NCI-H2081 (cell line): ENCODE measurements at regions not wholly inside any gene's neighbourhood (a gene's known extent, or its start where the extent isn't known, plus 50 kb on each side); places are given as distances from the start of the nearest gene placed in this dataset.
"Not testable (repeated sequence)": the region's sequence is repeated elsewhere in the genome, so short reads cannot be mapped to it uniquely, and the experiment has no call there.

ENCODE experiments used
- DNase-seq, 2 experiments: peaks; one replicate each; lab custom pipeline; 2025; lab: John Stamatoyannopoulos, UW

DNA sequence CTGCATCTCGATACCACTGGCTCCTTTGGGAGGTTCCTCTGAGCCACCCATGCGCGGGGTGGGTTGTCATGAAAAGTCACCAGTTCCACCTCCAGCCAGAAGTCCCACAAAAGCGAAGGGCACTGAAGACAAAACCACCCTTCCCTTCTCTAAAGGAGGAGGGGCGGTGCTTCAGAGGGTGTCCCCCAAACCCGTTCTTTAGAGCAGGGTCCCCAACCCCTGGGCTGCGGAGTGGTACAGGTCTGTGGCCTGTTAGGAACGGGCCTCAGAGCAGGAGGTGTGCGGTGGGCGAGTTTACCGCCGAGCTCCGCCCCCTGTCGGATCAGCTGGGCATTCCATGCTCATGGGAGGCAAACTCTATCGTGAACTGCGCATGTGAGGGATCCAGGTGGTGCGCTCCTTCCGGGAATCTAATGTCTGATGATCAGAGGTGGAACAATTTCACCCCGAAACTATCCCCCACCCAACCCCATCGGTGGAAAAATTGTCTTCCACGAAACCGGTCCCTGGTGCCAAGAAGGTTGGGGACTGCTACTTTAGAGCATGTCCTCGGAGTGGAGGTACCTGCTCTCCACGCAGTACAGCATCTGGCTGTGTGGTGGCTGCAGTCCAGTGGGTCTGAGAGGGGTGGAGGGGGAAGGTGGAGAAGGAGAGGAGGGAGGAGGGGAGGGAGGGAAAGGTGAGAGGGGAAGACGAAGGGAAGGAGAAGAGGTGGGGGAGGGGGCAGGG lies 72.9 kb upstream of the SEPTIN5 start:
- peak in 1 of 2 experiments; percentile 18 for DNase-seq

DNA sequence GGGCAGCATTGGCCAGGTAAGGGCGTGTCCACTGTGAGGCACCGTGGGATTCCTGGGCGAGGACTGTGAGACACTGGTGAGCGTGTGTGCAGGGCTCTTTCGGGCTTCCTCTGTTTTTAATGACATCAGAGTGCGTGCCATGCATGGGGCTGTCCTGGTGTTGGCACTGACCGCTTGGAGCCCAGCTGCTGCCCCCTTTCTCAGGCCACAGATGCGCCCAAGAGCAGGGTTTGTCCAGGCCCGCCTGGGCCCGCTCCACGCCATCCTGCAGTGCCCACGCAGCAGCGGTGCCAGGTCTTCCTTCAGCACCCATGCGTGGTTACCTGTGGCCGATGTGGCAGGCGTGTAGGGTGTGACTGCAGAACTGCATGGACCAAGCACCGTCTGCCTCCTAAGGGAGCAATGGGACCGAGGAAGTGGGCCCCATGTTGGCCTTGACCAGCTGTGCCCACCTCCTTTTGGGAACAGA lies 72.3 kb upstream of the SEPTIN5 start:
- no peak for DNase-seq

GRCh38 chr22:19643448-19644313 lies 70.6 kb upstream of the SEPTIN5 start:
- no peak for DNase-seq

DNA sequence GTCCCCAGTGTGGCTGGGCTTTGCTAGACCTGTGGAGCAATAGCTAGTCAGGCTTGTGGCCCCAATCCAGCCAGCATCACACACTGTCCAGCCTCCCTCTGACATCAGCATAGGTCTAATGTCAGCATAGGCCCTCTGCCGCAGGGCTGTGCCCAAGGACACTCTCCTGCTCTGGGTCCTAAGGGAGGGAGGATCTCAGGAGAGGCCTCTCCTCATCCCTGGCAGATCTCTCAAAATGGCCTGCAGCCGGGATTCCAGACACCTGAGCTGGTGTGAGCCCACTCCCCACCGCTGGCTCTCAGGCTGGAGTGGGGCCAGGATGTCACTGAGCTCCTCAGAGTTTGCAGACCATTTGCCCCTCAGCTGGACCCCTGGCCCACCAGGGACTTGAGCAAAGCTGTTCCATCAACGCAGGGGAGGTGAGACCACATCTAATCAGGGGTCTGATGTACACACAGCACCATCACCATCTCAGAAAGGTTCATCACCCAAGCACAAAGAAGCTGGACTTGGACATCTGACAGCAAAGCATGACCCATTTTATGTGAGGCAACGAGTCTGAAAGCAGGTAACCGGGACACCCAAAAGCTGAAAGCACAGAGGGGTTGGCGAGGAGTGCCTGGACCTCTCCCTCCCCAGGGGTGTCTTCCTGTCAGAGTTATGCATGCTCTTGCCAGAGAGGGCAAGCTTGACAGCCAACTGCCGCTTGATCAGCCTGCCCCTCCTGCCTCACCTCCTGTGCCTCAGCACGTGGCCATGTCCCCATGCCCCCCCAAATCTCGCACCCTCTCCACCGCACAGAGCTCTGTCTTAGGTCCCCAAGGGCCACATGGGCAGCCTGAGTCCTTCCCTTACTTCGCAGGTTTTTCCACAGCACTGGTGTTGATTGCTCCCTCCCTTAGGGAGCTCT lies 69.7 kb upstream of the SEPTIN5 start:
- no peak for DNase-seq

- no peak for DNase-seq
Observed at GRCh38 chr22:19645391-19645790, 68.9 kb upstream of the SEPTIN5 start.

GRCh38 chr22:19645905-19646304 lies 68.4 kb upstream of the SEPTIN5 start:
- no peak for DNase-seq

- DNase-seq = no peak
Observed at GRCh38 chr22:19646383-19646782, 67.9 kb upstream of the SEPTIN5 start.

DNA sequence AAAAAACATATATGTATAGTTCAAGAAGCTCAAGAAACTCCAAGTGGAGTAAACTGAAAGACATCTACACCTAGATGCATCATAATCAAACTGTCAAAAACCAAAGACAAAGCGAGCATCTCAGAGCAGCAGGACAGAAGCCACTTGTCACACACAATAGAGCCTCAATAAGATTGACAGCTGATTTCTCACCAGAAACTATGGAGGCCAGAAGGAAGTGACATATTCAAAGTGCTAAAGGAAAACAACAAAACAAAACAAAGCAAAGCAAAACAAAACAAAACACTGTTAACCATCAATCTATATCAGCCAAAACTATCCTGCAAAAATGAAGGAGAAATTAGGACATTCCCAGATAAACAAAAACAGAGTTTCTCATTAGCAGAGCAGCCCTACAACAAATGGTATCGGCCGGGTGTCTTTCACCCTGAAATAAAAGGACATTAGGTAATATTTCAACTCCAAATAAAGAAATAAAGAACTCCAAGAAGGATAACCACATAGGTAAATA lies 65.8 kb upstream of the SEPTIN5 start:
- DNase-seq = no peak

- no peak for DNase-seq
Observed at GRCh38 chr22:19652316-19652715, 62.0 kb upstream of the SEPTIN5 start.

- DNase-seq = no peak
Observed at GRCh38 chr22:19654338-19654987, 59.8 kb upstream of the SEPTIN5 start.

DNA sequence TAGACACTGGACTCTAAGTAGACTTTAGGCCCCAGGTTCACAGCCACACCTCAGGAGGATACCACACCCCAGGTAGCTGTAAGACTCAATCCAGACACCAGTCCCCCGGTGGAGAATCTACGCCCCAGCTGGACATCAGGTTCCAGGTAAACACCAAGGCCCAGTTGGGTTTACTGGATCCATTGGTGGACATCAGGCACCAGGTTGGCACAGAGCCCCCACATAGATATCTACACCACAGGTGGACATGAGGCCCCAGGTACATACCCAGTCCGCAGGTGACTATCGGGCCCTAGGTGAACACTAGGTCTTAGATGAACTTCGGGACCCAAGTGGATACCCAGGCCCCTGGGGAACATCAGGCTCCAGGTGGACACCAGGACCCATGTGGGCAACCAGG lies 58.9 kb upstream of the SEPTIN5 start:
- DNase-seq = no peak

DNA sequence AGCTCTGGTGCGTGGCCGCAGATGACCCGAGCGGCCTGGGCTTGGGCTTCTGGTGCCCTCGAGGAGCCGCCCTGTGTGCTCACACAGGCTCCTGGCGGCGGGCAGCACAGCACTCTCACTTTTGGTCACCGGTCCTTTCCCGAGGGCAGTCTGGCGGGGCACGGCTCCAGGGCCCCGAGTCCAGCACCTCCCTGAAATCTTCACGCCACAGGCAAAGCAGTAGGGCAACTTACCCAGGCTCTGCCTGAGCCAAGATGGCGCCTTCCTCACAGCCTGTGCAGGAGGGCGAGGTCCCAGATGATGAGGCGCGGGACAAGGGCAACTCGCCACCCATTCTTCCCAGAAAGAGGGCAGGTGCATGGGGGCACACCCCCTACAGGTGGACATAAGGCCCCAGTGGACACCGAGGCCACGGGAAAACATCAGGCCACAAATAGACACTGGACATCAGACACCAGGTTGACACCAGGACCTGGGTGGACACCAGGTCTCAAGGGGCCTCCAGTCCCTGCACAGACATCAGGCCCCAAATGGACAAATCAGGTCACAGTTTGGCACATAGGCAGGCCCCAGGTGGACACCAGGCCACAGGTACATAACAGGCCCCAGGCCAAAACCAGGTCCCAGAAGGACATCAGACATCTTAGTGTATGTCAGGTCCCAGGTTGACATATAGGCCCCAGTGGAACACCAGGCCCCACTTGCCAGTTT lies 57.6 kb upstream of the SEPTIN5 start:
- no peak for DNase-seq

- no peak for DNase-seq
Observed at GRCh38 chr22:19657252-19658056, 56.8 kb upstream of the SEPTIN5 start.

- no peak for DNase-seq
Observed at GRCh38 chr22:19658057-19658966, 56.0 kb upstream of the SEPTIN5 start.

DNA sequence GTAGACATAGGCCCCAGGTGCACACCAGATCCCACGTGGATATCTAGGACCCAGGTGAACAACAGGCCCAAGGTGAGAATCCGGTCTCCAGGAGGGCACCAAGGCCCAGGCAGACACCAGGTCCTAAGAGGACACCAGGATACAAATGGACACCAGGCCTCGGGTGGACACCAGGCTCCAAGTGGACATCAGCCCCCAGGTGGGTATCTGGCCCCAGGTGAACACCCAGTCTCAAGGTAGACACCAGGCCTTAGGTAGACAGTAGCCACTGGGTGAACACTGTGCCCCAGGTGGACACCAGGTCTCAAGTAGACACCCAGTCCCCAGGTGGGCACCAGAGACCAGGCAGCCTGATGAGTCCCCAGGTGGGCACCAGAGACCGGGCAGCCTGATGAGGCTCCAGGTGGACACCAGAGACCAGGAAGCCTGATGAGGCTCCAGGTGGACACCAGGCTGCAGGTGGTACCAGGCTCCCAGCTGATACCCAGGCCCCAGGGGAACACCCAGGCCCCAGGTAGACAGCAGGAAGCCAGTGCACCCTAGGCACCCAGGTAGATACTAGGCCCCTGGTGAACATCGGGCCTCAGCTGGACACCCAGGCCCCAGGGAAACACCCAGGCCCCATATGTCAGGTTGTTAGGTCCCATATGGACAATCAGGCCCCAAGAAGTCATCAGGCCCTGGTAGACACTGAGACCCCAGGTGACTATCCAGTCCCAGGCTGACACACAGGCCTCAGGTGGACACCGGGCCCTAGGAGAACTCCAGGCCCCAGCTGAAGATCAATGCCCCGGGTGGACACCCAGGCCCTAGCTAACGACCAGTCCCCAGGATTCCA lies 55.1 kb upstream of the SEPTIN5 start:
- DNase-seq = no peak

- no peak for DNase-seq
Observed at GRCh38 chr22:19659805-19660345, 54.4 kb upstream of the SEPTIN5 start.

DNA sequence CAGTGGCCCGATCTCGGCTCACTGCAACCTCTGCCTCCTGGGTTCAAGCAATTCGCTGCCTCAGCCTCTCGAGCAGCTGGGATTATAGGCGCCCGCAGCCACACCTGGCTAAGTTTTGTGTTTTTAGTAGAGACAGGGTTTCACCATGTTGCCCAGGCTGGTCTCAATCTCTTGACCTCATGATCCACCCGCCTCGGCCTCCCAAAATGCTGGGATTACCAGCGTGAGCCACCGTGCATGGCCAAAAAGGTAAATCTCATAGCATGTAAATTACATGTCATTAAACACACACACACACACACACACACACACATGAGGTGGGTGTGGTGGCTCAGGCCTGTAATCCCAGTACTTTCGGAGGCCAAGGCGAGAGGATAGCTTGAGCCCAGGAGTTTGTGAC lies 53.7 kb upstream of the SEPTIN5 start:
- DNase-seq = not testable (repeated sequence)

DNA sequence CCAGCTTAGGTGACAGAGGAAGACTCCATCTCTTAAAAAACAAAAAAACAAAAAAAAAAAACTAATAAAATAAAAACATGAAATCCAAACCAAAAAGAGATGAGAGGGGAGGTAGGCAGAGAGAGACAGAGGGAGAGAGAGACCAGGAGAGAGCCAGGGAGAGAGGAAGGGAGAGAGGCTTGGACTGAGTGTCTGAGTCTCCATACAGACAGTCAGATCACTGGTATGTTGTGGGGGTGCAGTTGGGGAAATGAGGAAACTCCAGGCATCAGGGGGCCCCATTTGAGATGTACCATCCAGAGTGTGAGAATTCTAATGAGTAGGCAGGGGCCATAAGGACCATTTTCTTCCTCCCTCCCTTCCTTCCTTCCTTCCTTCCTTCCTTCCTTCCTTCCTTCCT lies 53.1 kb upstream of the SEPTIN5 start:
- no peak for DNase-seq
